SK-N-SH (cell line): ENCODE measurements at regions not wholly inside any gene's neighbourhood (a gene's known extent, or its start where the extent isn't known, plus 50 kb on each side); places are given as distances from the start of the nearest gene placed in this dataset.

ENCODE experiments used
- EP300 ChIP-seq, 2 experiments: IDR thresholded peaks; 2 replicates each; pipeline versions ENCODE4 v1.4.0 to v1.6.1; 2012; ENCODE audit warnings: borderline replicate concordance in 1 of 2, low read depth in 1 of 2, low read length in 1 of 2
- GABPA ChIP-seq: IDR thresholded peaks from 2 replicates; pipeline ENCODE4 v1.4.0; 2012; ENCODE audit warnings: low read depth, mild to moderate bottlenecking
- JUND ChIP-seq: IDR thresholded peaks from 2 replicates; pipeline ENCODE4 v1.4.0; 2012
- RAD21 ChIP-seq: IDR thresholded peaks from 2 replicates; pipeline ENCODE4 v1.6.1; 2012; ENCODE audit warnings: mild to moderate bottlenecking, low read length
- RCOR1 ChIP-seq: fragments of 150-350 bp; IDR thresholded peaks from 2 replicates; pipeline ENCODE4 v1.6.1; 2017; ENCODE audit warnings: antibody characterized with exemption, low read length
- RFX5 ChIP-seq: IDR thresholded peaks from 2 replicates; pipeline ENCODE4 v1.6.1; 2012; ENCODE audit warnings: mild to moderate bottlenecking, improper control_type of control experiment, low read length
- YY1 ChIP-seq: IDR thresholded peaks from 2 replicates; pipeline ENCODE4 v1.4.0; 2012; ENCODE audit warnings: low read depth, mild to moderate bottlenecking
- TF ChIP-seq, protein P1 (sequence below): fragments of 200-600 bp; sonication (generic); IDR thresholded peaks from 2 replicates; pipeline ENCODE4 v1.6.1; 2017; ENCODE audit warnings: antibody characterized with exemption, mild to moderate bottlenecking, moderate library complexity
- TF ChIP-seq, protein P2 (sequence below): IDR thresholded peaks from 2 replicates; pipeline ENCODE4 v1.4.0; 2012; ENCODE audit warnings: low read depth
- TF ChIP-seq, protein P3 (sequence below): IDR thresholded peaks from 2 replicates; pipeline ENCODE4 v1.6.1; 2012; ENCODE audit warnings: mild to moderate bottlenecking, low read depth, low read length, moderate library complexity
- TF ChIP-seq, protein P4 (sequence below): IDR thresholded peaks from 2 replicates; pipeline ENCODE4 v1.4.0; 2012; ENCODE audit warnings: low read depth, borderline replicate concordance

DNA sequence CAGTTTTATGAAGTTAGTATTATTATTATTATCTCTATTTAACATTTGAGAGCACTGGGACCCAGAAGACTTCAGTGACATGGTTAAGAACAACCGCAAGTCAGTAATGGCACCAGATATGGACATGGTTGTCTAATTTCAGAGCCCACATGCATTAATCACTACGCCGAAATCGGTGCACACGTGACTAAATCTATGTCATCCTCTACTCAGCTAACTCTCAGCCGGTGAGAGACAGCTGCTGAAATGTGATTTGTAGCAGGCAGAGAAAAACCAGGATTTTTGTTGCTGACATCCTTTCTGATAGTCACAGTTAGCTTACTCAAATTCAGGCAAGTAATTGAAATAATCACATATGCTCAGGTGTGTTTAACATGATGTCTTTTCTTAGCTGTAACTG lies 127.7 kb downstream of the SPAG6 start:
- TF ChIP-seq, protein P1, sequence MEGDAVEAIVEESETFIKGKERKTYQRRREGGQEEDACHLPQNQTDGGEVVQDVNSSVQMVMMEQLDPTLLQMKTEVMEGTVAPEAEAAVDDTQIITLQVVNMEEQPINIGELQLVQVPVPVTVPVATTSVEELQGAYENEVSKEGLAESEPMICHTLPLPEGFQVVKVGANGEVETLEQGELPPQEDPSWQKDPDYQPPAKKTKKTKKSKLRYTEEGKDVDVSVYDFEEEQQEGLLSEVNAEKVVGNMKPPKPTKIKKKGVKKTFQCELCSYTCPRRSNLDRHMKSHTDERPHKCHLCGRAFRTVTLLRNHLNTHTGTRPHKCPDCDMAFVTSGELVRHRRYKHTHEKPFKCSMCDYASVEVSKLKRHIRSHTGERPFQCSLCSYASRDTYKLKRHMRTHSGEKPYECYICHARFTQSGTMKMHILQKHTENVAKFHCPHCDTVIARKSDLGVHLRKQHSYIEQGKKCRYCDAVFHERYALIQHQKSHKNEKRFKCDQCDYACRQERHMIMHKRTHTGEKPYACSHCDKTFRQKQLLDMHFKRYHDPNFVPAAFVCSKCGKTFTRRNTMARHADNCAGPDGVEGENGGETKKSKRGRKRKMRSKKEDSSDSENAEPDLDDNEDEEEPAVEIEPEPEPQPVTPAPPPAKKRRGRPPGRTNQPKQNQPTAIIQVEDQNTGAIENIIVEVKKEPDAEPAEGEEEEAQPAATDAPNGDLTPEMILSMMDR = no peak
- no peak for TF ChIP-seq YY1
- TF ChIP-seq, protein P2, sequence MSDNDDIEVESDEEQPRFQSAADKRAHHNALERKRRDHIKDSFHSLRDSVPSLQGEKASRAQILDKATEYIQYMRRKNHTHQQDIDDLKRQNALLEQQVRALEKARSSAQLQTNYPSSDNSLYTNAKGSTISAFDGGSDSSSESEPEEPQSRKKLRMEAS = no peak
- no peak for TF ChIP-seq RCOR1
- no peak for TF ChIP-seq RFX5
- no peak for TF ChIP-seq EP300 (IDR thresholded peaks at IDR 0.05; ENCODE audit: borderline replicate concordance in 1 of 2, low read depth in 1 of 2, low read length in 1 of 2)
- no peak for TF ChIP-seq GABPA
- TF ChIP-seq, protein P3, sequence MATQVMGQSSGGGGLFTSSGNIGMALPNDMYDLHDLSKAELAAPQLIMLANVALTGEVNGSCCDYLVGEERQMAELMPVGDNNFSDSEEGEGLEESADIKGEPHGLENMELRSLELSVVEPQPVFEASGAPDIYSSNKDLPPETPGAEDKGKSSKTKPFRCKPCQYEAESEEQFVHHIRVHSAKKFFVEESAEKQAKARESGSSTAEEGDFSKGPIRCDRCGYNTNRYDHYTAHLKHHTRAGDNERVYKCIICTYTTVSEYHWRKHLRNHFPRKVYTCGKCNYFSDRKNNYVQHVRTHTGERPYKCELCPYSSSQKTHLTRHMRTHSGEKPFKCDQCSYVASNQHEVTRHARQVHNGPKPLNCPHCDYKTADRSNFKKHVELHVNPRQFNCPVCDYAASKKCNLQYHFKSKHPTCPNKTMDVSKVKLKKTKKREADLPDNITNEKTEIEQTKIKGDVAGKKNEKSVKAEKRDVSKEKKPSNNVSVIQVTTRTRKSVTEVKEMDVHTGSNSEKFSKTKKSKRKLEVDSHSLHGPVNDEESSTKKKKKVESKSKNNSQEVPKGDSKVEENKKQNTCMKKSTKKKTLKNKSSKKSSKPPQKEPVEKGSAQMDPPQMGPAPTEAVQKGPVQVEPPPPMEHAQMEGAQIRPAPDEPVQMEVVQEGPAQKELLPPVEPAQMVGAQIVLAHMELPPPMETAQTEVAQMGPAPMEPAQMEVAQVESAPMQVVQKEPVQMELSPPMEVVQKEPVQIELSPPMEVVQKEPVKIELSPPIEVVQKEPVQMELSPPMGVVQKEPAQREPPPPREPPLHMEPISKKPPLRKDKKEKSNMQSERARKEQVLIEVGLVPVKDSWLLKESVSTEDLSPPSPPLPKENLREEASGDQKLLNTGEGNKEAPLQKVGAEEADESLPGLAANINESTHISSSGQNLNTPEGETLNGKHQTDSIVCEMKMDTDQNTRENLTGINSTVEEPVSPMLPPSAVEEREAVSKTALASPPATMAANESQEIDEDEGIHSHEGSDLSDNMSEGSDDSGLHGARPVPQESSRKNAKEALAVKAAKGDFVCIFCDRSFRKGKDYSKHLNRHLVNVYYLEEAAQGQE = no peak
- no peak for TF ChIP-seq JUND
- TF ChIP-seq RAD21 = no peak
- TF ChIP-seq, protein P4, sequence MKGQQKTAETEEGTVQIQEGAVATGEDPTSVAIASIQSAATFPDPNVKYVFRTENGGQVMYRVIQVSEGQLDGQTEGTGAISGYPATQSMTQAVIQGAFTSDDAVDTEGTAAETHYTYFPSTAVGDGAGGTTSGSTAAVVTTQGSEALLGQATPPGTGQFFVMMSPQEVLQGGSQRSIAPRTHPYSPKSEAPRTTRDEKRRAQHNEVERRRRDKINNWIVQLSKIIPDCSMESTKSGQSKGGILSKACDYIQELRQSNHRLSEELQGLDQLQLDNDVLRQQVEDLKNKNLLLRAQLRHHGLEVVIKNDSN = no peak
